Breast epithelium (tissue), 3 donors: ENCODE measurements at regions not wholly inside any gene's neighbourhood (a gene's known extent, or its start where the extent isn't known, plus 50 kb on each side); places are given as distances from the start of the nearest gene placed in this dataset.

Source experiments
- POLR2AphosphoS5 ChIP-seq, 3 donors: sonication (generic); formaldehyde crosslinking; IDR thresholded peaks; one replicate each; pipeline ENCODE4 v1.6.1; 2017; ENCODE audit warnings: antibody characterized with exemption in 3 of 3
- TF ChIP-seq, protein P1 (sequence below), 3 donors: fragments of 450-650 bp; IDR thresholded peaks; one replicate each; pipeline ENCODE4 v1.5.1; 2016 to 2017; ENCODE audit warnings: antibody characterized with exemption in 3 of 3, mild to moderate bottlenecking in 3 of 3, moderate library complexity in 3 of 3

DNA sequence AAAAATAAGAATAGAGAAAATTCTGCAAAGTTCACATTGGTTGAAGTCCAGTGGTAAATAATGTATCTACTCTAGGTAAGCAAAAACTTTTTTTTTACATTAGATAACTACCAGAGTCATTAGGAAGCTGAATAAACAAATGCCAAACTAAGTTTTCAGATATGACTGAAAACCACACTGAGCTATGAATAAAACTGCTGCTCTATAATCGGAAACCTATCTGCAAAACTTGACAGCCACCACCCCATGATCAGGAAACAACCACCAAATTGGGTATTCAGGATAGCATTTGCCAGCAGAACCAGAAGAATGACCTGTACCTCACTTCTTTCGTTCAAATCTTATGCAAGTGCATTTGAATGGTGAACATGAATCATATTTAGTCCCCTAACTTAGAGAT lies 173.0 kb upstream of the TET2 start:
- TF ChIP-seq, protein P1, sequence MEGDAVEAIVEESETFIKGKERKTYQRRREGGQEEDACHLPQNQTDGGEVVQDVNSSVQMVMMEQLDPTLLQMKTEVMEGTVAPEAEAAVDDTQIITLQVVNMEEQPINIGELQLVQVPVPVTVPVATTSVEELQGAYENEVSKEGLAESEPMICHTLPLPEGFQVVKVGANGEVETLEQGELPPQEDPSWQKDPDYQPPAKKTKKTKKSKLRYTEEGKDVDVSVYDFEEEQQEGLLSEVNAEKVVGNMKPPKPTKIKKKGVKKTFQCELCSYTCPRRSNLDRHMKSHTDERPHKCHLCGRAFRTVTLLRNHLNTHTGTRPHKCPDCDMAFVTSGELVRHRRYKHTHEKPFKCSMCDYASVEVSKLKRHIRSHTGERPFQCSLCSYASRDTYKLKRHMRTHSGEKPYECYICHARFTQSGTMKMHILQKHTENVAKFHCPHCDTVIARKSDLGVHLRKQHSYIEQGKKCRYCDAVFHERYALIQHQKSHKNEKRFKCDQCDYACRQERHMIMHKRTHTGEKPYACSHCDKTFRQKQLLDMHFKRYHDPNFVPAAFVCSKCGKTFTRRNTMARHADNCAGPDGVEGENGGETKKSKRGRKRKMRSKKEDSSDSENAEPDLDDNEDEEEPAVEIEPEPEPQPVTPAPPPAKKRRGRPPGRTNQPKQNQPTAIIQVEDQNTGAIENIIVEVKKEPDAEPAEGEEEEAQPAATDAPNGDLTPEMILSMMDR (IDR thresholded peaks at IDR 0.05): no peak
- no peak for TF ChIP-seq POLR2AphosphoS5 (IDR thresholded peaks at IDR 0.05)
